Adipocyte (in vitro differentiated cells): ENCODE measurements at regions not wholly inside any gene's neighbourhood (a gene's known extent, or its start where the extent isn't known, plus 50 kb on each side); places are given as distances from the start of the nearest gene placed in this dataset.
"Not testable (repeated sequence)": the region's sequence is repeated elsewhere in the genome, so short reads cannot be mapped to it uniquely, and the experiment has no call there.

Experiments
- DNase-seq: peaks from one replicate; pipeline ENCODE4 v3.0.0-alpha.2; 2015; ENCODE audit warnings: low read depth
- H3K27me3 ChIP-seq: replicated peaks from 2 replicates; pipeline ENCODE4 v1.7.0; 2013; ENCODE audit warnings: mild to moderate bottlenecking, low read length, moderate library complexity; ENCODE audit not compliant: control insufficient read depth, insufficient read depth
- H3K36me3 ChIP-seq: 2 replicates; pipeline ENCODE4 v1.7.0; 2013; ENCODE audit warnings: low read length, mild to moderate bottlenecking, moderate library complexity; ENCODE audit not compliant: control insufficient read depth, insufficient read depth, severe bottlenecking
- H3K4me1 ChIP-seq: 2 replicates; pipeline ENCODE4 v1.7.0; 2013; ENCODE audit warnings: mild to moderate bottlenecking, low read length, moderate library complexity; ENCODE audit not compliant: control insufficient read depth, insufficient read depth
- H3K4me3 ChIP-seq: 2 replicates; pipeline ENCODE4 v1.7.0; 2013; ENCODE audit warnings: mild to moderate bottlenecking, low read length, moderate library complexity
- H3K9ac ChIP-seq: 2 replicates; pipeline ENCODE4 v1.7.0; 2013; ENCODE audit warnings: mild to moderate bottlenecking, low read length, moderate library complexity
- H3K9me3 ChIP-seq: 2 replicates; pipeline ENCODE4 v1.7.0; 2013; ENCODE audit warnings: mild to moderate bottlenecking, low read length, moderate library complexity; ENCODE audit not compliant: control insufficient read depth

DNA sequence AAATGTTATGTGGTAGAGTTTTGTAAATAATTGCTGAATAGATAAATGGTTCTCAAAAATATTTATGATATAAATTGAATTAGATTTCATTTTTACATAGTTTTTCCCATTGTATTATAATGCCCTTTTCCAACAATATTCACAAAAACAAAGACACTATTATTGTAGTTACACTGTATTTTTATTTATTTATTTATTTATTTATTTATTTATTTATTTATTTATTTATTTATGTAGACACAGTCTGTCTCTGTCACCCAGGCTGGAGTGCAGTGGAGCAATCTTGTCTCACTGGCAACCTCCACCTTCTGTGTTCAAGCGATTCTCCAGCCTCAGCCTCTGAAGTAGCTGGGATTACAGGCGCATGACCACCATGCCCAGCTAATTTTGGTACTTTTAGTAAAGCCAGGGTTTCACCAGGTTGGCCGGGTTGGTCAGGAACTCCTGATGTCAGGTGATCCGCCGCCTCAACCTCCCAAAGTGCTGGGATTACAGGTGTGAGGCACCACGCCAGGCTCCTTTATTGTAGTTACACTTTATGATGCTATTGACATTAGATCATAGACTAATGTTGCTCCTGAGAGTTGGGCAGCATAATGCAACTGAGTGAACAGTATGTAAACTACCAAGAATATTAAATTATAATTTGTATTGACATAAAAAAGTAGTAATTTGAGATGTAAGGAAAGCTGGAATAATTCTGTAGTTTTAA, 1430.0 kb upstream of the PRMT6 start:
- Histone ChIP-seq H3K9me3 (no peaks in the 10 kb centered on the region), H3K4me1 (no peaks in the 10 kb centered on the region), H3K9ac (no peak overlapping the region), H3K36me3 (no peaks in the 10 kb centered on the region), H3K4me3 (no peak overlapping the region), H3K27me3 (no peaks in the 10 kb centered on the region)
- DNase-seq, result no peak

DNA sequence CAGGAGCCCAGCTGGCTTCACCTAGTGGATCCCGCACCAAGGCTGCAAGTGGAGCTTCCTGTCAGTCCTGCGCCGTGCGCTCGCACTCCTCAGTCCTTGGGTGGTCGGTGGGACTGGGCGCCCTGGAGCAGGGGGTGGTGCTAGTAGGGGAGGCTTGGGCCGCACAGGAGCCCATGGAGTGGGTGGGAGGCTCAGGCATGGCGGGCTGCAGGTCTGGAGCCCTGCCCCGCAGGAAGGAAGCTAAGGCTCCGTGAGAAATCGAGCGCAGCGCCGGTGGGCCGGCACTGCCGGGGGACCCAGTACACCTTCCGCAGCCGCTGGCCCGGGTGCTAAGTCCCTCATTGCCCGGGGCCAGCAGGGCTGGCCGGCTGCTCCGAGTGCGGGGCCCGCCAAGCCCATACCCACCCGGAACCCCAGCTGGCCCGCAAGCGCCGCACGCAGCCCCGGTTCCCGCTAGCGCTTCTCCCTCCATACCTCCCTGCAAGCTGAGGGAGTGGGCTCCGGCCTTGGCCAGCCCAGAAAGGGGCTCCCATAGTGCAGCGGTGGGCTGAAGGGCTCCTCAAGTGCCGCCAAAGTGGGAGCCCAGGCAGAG, 1425.2 kb upstream of the PRMT6 start:
- not testable (repeated sequence) for H3K36me3 ChIP-seq, H3K4me3 ChIP-seq, H3K9ac ChIP-seq, DNase-seq, H3K27me3 ChIP-seq, H3K9me3 ChIP-seq, H3K4me1 ChIP-seq

DNA sequence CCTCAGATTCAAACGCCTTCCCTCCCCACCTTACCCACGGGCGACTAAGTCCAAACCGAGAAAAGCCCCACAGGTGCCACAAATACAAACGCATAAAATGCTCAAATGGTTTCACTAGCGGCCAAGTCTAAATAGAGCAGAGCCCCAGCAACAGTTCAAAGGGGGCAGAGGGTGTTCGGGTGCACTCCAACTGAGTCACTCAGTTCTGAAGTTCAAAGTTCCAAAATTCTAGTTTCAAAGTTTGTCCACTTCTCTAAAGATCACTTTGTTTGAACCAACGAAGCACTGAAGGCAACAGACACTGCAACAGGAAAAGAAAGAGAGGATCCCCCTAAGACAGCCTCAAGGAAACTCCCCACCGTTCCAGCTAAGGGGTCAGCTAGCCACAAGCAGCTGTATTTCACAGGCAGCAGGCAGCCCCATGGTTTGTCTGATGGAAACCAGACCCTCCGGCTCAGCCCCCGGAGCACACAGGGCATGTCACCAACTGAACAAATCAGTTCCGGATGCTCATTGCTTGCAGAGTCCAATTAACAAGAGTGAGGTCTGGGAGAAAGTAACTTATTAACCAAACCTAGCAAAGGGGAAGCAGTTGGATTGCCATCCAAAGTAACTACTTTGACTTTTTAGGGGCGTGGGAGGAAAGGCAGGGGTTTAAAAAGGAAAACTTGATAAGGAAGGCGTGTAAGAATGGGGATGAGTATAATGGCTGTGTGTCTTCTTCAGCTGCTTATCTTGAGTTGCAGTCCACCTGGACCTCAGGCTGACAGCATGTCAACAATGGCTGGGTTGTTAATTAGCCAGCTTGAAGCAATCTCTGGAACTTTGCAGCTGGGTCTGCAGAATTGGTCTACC, 1423.9 kb upstream of the PRMT6 start:
- peaks cover 4% of the 10 kb centered on the region for H3K9me3 ChIP-seq
- no peak overlapping the region for H3K4me3 ChIP-seq
- no peaks in the 10 kb centered on the region for H3K36me3 ChIP-seq
- H3K4me1 ChIP-seq, result no peaks in the 10 kb centered on the region
- H3K9ac ChIP-seq, result no peak overlapping the region
- peak; percentile 25 for DNase-seq
- H3K27me3 ChIP-seq, result no peaks in the 10 kb centered on the region

DNA sequence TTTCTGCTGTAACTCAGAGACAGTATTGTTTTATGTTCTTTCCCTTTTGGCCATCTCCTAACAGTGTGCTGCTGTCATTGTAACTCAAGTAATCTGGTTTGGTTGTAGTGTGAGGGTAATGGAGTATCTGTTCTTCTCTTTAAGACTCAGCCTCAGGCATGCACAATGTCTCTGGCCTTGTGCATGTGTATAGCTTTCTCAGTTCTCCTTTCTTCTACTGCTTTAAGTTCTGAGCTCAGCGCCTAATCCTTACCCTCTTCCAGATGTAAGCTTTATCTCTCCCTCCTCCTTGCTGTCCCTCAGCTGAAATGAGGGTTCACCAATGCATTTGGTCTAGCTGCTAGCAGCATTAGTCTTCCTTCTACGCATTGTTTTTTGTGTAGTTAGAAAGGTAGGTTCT, 1420.4 kb upstream of the PRMT6 start:
- Histone ChIP-seq H3K9me3 (peaks cover 6% of the 10 kb centered on the region), H3K9ac (no peak overlapping the region), H3K27me3 (no peaks in the 10 kb centered on the region), H3K4me1 (no peaks in the 10 kb centered on the region), H3K36me3 (no peaks in the 10 kb centered on the region), H3K4me3 (no peak overlapping the region)
- no peak for DNase-seq

DNA sequence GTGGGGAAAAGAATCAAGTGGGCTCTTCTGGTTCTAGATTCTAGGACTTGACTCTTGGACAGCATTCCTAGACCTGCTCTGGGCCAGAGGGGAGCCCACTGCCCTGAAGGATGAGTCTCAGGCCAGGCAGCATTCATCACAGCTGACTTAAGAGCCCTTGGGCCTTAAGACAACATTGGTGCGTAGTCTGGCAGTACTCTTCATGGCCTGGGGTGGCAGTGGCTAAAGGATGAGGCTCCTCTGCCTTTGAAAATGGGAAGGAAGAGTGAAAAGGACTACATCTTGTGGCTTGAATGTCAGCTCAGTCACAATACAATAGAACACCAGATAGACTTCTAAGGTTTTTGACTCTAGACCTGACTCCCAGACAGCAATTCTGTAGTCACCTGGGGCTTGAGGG, 1415.1 kb upstream of the PRMT6 start:
- DNase-seq, result no peak
- Histone ChIP-seq H3K4me3 (no peak overlapping the region), H3K27me3 (no peaks in the 10 kb centered on the region), H3K9ac (no peak overlapping the region), H3K4me1 (no peaks in the 10 kb centered on the region), H3K36me3 (no peaks in the 10 kb centered on the region), H3K9me3 (peaks cover 2% of the 10 kb centered on the region)

DNA sequence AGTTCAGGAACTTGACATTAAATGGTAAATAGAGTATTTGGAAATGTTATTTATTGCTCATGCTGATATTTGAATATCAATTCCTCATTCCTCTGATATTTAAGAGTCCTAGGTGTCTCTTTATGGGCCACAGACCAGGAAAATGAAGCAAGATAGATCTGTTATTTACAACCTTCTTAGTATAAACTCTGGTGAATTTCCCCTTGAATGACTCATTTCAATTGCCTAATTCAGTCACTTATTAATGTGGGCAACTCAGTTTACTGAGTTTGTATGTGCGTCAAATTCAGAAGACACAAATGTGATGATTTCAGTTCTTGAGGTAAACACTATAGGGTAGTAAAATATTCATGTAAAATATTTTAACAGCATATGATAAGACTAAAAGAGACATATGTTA, 1404.4 kb upstream of the PRMT6 start:
- Histone ChIP-seq H3K9ac (no peak overlapping the region), H3K4me3 (no peak overlapping the region), H3K4me1 (no peaks in the 10 kb centered on the region), H3K36me3 (no peaks in the 10 kb centered on the region), H3K27me3 (no peaks in the 10 kb centered on the region), H3K9me3 (no peaks in the 10 kb centered on the region)
- no peak for DNase-seq

DNA sequence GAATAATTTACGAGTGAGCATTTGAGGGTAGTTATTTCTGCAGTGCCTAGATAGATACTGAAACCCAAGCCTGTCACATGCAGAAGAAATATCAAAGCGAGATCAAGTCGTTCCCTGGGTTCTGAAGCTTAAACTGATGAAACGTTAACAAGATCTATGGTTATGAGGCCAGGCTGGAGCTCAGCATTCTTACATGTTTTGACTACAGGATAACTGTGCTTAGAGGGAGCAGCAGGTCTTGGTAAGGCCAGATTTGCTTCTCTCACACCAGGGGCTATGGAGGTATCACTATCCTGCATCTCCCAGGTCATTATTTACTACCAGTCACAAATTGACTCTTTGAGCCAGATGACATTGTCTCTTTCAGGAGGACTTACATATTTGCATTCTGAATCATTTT, 1401.4 kb upstream of the PRMT6 start:
- no peaks in the 10 kb centered on the region for H3K36me3 ChIP-seq
- H3K9ac ChIP-seq, result no peak overlapping the region
- H3K27me3 ChIP-seq, result no peaks in the 10 kb centered on the region
- no peak overlapping the region for H3K4me3 ChIP-seq
- no peak for DNase-seq
- H3K4me1 ChIP-seq, result no peaks in the 10 kb centered on the region
- H3K9me3 ChIP-seq, result no peaks in the 10 kb centered on the region

DNA sequence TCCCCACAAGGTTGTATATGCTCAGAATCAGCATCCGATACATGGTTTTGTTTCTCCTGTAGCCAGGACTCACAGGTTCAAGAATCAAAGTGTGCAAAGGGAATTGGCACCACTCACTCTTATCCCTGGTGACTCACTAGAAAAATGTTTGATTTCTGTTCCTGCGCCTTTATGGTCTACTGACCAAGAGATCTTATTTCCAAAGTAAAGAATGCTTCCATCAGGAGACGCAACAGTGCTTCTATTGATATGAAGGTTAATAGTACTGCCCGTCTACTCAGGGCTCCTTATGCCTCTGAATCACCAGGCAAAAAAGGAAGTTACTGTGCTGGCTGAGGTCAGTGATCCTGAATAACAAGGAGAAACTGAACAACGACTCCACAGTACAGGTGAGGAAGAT, 1392.0 kb upstream of the PRMT6 start:
- no peak overlapping the region for H3K9ac ChIP-seq
- DNase-seq, result no peak
- no peaks in the 10 kb centered on the region for H3K4me1 ChIP-seq
- H3K27me3 ChIP-seq, result no peaks in the 10 kb centered on the region
- H3K9me3 ChIP-seq, result no peaks in the 10 kb centered on the region
- H3K36me3 ChIP-seq, result no peaks in the 10 kb centered on the region
- no peak overlapping the region for H3K4me3 ChIP-seq

DNA sequence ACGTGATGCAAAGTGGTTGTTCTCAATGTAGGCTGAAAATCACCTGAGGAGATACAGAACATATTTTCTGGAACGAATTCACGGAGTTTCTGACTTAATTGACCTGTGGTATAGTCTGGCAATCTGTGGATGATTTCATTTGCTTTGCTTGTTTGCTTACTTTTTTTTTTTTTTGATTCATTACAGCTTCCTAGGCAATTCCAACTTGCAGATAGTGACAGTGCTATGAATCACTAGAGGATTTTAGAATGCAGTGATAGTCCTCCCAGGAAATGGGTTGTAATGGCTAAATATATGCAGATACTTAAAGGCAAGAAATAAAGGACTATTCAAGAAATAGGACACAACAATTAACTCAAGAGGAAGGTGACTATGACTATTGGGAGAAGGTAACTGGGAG, 1378.1 kb upstream of the PRMT6 start:
- H3K9me3 ChIP-seq, result peaks cover 9% of the 10 kb centered on the region
- no peak overlapping the region for H3K9ac ChIP-seq
- no peaks in the 10 kb centered on the region for H3K4me1 ChIP-seq

DNA sequence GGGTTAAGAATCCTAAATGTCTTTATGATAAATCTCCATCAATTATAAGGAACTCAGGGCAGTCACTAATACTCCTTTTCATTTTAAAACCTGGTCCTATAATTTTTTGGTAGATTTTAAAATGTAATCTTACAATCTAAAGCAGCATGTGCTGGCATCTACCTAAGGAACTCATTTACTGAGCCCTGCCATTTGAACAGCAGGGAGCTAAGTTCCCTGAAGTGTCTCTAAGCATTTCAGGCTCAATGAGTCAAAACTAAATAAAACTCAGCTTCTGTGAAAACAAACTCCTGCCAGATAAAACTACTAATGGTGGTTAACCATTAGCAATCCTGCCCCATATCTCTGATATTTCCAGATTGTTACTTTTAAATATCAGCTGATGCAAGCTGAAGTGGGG, 1371.8 kb upstream of the PRMT6 start:
- H3K27me3 ChIP-seq, result no peaks in the 10 kb centered on the region
- no peak overlapping the region for H3K9ac ChIP-seq
- H3K4me1 ChIP-seq, result no peaks in the 10 kb centered on the region
- no peaks in the 10 kb centered on the region for H3K36me3 ChIP-seq
- no peak for DNase-seq
- H3K4me3 ChIP-seq, result no peak overlapping the region
- peaks cover 11% of the 10 kb centered on the region for H3K9me3 ChIP-seq

More for the DNA sequence above, 1378.1 kb upstream of the PRMT6 start:
- DNase-seq, result peak; percentile 9
- no peaks in the 10 kb centered on the region for H3K27me3 ChIP-seq
- no peak overlapping the region for H3K4me3 ChIP-seq
- H3K36me3 ChIP-seq, result no peaks in the 10 kb centered on the region

DNA sequence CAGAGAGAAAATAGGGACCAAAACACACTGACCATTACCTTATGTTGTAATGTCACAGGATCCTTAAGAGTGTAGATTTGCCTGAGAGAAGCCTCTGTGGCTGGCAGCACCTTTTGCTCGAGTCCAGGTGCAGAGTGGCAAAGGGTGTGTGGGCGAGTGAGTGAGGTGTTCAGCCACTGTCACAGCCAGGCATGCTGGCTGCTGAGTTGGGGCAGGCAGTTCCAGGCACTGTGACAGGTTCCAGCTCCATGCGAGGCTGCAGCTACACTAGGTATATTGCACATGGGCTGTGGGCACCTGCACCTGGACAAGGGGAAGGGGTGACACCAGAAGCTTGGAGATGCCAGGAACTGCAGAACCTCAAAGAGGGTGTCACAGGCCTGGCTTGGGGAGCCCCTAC, 1370.4 kb upstream of the PRMT6 start:
- no peak overlapping the region for H3K9ac ChIP-seq
- DNase-seq, result no peak
- no peaks in the 10 kb centered on the region for H3K4me1 ChIP-seq
- H3K36me3 ChIP-seq, result no peaks in the 10 kb centered on the region
- H3K9me3 ChIP-seq, result peaks cover 11% of the 10 kb centered on the region
- H3K4me3 ChIP-seq, result no peak overlapping the region
- H3K27me3 ChIP-seq, result no peaks in the 10 kb centered on the region
